ENCODE measurements at regions not wholly inside any gene's neighbourhood (a gene's known extent, or its start where the extent isn't known, plus 50 kb on each side); places are given as distances from the start of the nearest gene placed in this dataset.

DNA sequence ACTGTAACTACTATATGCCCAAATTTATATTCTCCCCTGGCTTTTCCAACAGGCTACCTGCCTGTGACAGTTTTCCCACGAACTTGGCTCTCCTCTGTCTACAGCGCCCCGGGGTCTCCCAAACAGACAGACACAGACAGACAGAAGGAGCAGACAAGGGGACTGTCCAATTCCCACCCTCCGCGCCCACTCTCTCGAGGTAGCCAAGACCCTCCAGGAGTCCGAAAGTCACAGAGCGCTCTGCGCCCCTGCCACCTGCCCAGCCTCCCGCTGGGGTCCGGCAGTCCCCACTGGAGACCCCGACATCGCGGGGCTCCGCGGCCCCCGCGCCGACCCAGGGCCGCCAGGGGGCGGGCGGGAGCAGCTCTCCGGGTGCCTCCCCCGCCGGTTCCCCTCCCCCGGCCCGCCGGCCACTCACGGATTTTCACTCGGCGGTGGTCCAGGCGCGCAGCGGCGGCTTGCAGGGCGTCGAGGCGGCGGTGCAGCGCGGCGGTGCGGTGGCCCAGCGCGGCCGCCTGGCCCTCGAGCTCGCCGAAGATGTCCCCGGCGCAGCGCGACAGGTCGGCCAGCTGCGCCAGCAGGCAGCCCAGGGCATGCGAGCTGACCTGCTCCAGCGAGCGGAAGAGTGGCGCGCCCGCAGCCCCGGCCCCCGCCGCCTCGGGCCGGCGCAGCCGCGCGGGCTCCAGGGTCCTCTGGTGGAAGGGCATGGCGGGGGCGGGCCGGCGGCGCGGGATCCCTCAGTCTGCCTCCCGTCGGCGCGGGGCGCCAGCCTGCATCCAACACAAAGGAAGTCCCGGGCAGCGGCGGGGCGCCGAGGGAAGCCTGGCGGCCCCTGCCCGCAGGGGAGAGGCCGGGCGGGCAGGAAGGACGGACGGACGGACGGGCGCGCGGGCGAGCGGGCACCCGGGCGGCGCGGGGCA, 81.3 kb upstream of the CCDC28A start:
- TF ChIP-seq ZFX (IDR thresholded peaks at IDR 0.05) (peak; percentile 55; the same call in 1 of the 2 replicates), EGR1 (IDR thresholded peaks at IDR 0.05; ENCODE audit: low read depth) (no peak), SRF (IDR thresholded peaks at IDR 0.05; ENCODE audit: low read depth) (no peak), RAD21 (IDR thresholded peaks at IDR 0.05; ENCODE audit: low read depth) (peak; percentile 33; the same call in 1 of the 2 replicates), SIN3A (IDR thresholded peaks at IDR 0.05; ENCODE audit: low read depth) (0 out of 2 replicates have a peak, but pooled peaks have one; percentile 35), CBX3 (IDR thresholded peaks at IDR 0.05; ENCODE audit: low read depth) (no peak), POLR2AphosphoS5 (IDR thresholded peaks at IDR 0.05; ENCODE audit: low read depth, low read length) (peak; percentile 64), ZNF274 (IDR thresholded peaks at IDR 0.05; ENCODE audit: low read depth, low read length) (no peak), SP1 (IDR thresholded peaks at IDR 0.05; ENCODE audit: low read depth) (no peak), CEBPB (IDR thresholded peaks at IDR 0.05; ENCODE audit: low read depth) (no peak)
- TF ChIP-seq, protein P1, sequence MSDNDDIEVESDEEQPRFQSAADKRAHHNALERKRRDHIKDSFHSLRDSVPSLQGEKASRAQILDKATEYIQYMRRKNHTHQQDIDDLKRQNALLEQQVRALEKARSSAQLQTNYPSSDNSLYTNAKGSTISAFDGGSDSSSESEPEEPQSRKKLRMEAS (IDR thresholded peaks at IDR 0.05), result peak; percentile 45
- TF ChIP-seq, protein P2, sequence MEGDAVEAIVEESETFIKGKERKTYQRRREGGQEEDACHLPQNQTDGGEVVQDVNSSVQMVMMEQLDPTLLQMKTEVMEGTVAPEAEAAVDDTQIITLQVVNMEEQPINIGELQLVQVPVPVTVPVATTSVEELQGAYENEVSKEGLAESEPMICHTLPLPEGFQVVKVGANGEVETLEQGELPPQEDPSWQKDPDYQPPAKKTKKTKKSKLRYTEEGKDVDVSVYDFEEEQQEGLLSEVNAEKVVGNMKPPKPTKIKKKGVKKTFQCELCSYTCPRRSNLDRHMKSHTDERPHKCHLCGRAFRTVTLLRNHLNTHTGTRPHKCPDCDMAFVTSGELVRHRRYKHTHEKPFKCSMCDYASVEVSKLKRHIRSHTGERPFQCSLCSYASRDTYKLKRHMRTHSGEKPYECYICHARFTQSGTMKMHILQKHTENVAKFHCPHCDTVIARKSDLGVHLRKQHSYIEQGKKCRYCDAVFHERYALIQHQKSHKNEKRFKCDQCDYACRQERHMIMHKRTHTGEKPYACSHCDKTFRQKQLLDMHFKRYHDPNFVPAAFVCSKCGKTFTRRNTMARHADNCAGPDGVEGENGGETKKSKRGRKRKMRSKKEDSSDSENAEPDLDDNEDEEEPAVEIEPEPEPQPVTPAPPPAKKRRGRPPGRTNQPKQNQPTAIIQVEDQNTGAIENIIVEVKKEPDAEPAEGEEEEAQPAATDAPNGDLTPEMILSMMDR (IDR thresholded peaks at IDR 0.05 in 2 of 3, conservative IDR thresholded peaks at IDR 0.05 in 1 of 3; ENCODE audit: borderline replicate concordance in 1 of 3, insufficient read depth in 1 of 3, low read depth in 2 of 3, low read length in 2 of 3), result peak; percentile 38 to 79 (median 77); a peak in 4 of 6 replicates
- TF ChIP-seq, protein P3, sequence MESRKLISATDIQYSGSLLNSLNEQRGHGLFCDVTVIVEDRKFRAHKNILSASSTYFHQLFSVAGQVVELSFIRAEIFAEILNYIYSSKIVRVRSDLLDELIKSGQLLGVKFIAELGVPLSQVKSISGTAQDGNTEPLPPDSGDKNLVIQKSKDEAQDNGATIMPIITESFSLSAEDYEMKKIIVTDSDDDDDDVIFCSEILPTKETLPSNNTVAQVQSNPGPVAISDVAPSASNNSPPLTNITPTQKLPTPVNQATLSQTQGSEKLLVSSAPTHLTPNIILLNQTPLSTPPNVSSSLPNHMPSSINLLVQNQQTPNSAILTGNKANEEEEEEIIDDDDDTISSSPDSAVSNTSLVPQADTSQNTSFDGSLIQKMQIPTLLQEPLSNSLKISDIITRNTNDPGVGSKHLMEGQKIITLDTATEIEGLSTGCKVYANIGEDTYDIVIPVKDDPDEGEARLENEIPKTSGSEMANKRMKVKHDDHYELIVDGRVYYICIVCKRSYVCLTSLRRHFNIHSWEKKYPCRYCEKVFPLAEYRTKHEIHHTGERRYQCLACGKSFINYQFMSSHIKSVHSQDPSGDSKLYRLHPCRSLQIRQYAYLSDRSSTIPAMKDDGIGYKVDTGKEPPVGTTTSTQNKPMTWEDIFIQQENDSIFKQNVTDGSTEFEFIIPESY (IDR thresholded peaks at IDR 0.05; ENCODE audit: extremely low read depth, insufficient replicate concordance, low read length), result peak; percentile 41
- Histone ChIP-seq H3K4me2 (ENCODE audit: low read length) (peak overlapping the region; percentile 99), H3K9me3 (ENCODE audit: control insufficient read depth in 1 of 2, insufficient read depth in 1 of 2, low read depth in 1 of 2, low read length in 2 of 2) (no peaks in the 10 kb centered on the region), H3K9ac (ENCODE audit: low read length) (peak overlapping the region; percentile 66), H3K4me3 (replicated peaks in 1 of 2; ENCODE audit: low read depth in 1 of 2, low read length in 2 of 2) (peak overlapping the region; percentile 72 to 83), H2AFZ (ENCODE audit: low read depth, low read length, poor library complexity, severe bottlenecking) (no peak overlapping the region), H4K20me1 (ENCODE audit: insufficient read depth) (no peaks in the 10 kb centered on the region), H3K36me3 (ENCODE audit: control insufficient read depth in 1 of 2, insufficient read depth in 2 of 2, low read length in 2 of 2) (no peaks in the 10 kb centered on the region), H3K27ac (ENCODE audit: low read depth, low read length) (peak overlapping the region; percentile 88), H3K79me2 (ENCODE audit: insufficient read depth, low read length) (no peaks in the 10 kb centered on the region; the same call in 1 of the 2 replicates), H3K27me3 (ENCODE audit: insufficient read depth, low read length) (no peaks in the 10 kb centered on the region), H3K9me2 (ENCODE audit: insufficient read depth) (no peaks in the 10 kb centered on the region), H3K4me1 (ENCODE audit: control insufficient read depth in 1 of 2, insufficient read depth in 2 of 2, low read length in 2 of 2) (peaks cover 14 to 25% of the 10 kb centered on the region in 2 experiments)
- ChIA-PET POLR2A (no interaction called here), RAD21 (ENCODE audit: low non-redundant PET in 1 of 2, low total read pairs in 2 of 2, uncharacterized antibody in 2 of 2, unreplicated experiment in 2 of 2) (no interaction called here), CTCF (interaction anchor here (0.9 to 1.5 kb wide), 4 partner anchors 11 to 74 kb away, joined by 3 to 5 read pairs (median 3); no protein-coding TSS in a partner anchor)
- intact Hi-C loops (cut with micrococcal nuclease), result loop anchor here (2.0 to 5.0 kb wide), 3 partner anchors 74 to 670 kb away; no protein-coding TSS in a partner anchor
- DNase-seq (ENCODE audit: low read depth, low spot score), result no peak
- BruUV-seq (replicated peaks), result no TSS peak
- ATAC-seq, result peak; percentile 58
